GM12874 (cell line): ENCODE measurements at regions not wholly inside any gene's neighbourhood (a gene's known extent, or its start where the extent isn't known, plus 50 kb on each side); places are given as distances from the start of the nearest gene placed in this dataset.

Experiments
- TF ChIP-seq, protein P1 (sequence below): IDR thresholded peaks from 2 replicates; pipeline ENCODE4 v1.5.1; 2011; ENCODE audit warnings: low read depth, mild to moderate bottlenecking, control low read depth, low read length, moderate library complexity; ENCODE audit not compliant: insufficient read depth

DNA sequence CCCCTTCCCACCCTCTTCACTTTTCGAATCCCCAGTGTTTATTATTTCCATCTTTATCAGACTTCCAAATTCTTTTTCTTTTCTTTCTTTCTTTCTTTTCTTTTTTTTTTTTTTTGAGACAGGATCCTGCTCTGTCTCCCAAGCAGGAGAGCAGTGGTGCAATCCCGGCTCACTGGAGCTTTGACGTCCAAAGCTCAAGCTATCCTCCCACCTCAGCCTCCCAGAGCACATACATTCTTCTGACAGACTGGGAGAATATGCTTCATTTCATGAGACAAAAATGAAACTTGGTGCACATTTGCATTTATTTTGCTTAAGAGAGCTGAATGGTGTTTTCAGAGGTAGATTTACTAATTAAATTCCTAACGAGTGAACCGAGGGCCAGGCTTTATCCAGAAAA lies 80.1 kb upstream of the FZD8 start:
- TF ChIP-seq, protein P1, sequence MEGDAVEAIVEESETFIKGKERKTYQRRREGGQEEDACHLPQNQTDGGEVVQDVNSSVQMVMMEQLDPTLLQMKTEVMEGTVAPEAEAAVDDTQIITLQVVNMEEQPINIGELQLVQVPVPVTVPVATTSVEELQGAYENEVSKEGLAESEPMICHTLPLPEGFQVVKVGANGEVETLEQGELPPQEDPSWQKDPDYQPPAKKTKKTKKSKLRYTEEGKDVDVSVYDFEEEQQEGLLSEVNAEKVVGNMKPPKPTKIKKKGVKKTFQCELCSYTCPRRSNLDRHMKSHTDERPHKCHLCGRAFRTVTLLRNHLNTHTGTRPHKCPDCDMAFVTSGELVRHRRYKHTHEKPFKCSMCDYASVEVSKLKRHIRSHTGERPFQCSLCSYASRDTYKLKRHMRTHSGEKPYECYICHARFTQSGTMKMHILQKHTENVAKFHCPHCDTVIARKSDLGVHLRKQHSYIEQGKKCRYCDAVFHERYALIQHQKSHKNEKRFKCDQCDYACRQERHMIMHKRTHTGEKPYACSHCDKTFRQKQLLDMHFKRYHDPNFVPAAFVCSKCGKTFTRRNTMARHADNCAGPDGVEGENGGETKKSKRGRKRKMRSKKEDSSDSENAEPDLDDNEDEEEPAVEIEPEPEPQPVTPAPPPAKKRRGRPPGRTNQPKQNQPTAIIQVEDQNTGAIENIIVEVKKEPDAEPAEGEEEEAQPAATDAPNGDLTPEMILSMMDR: no peak

DNA sequence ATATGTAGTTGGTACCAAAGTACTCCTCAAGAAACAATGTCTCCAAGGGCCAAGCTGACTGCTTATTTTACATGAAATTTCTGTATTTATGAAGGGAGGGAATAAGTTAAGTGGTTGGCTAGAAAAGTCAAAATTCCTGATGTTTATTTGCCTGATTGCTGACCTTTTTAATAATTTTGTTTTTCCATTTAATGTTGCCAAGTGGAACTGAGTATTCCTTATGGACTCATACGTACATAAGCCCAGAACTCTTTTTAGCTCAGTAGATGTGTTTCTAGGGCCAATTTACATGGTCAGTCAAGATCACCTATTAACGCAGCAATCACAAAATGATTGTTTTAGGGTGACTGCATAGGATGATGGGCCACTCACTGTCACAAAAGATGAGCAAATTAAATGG lies 78.3 kb upstream of the FZD8 start:
- TF ChIP-seq, protein P1: no peak

DNA sequence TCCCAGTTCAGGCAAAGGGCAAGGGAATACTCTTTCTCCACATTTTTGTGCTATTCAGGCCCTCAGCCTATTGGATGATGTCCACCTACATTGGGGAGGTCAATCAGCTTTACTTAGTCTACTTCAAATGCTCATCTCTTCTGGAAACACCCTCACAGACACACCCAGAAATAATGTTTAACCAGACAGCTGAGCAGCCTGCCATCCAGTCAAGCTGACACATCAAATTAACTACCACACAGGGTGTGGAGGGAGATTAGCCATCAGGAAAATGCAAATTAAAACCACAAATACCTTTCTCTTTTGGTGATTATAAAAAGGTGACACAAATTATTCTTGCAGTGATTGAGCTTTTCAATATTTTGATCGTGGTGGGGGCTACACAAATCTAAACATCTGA lies 74.7 kb upstream of the FZD8 start:
- TF ChIP-seq, protein P1: no peak

DNA sequence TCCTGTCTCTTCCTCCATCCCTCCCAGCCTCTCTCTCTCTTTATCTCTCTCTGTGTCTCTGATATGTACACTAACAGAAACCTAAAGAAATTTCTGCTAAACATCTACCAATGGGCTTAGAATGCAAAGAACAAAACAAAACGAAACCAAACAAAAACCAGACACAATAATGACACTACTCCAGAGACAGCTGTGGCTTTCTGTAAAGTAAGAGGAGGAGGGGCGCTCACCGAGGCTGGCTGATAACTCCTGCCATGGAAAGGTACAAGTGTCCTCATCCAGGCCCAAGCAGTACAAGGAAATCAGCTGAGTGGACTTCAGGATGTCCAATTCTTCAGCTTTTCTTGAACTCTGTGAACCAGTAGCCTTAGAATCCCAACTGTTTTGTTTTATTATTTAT lies 70.4 kb upstream of the FZD8 start:
- TF ChIP-seq, protein P1: no peak

DNA sequence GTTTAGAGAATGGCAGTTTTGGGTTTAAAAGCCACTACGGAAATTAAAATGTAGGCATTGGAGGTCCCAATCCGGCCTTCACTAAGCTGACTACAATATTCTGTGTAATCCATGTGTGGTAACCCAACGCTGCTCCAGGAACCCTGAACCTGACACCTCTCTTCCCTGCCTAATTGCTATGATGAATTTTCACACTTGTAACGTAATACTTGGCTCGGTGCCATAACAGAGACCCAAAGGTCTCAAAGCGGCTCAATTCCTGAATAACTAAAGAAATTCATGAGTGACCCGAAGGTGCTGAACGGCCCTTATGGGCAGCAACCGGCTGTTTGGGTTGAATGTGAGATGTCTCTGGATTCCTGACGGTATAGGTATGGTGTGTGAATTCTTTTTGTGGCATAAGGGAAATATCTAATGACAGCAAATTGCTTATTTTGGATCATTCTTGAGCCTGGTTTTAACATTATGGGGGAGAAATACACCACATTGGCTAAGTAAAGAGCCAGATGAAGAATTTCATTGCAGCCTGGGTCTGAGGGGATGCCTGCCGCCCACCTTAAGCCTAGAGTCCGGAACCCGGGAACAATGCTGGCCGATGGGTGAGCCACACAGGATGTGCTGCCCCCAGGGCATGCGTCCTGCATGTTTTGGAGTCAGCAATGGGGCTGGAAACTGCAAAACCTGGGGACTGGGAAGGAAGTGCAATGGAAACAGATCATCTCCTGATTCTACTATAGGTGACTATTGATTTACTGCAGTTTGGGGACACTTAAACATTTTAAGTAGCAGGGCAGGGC lies 69.7 kb upstream of the FZD8 start:
- TF ChIP-seq, protein P1: no peak

DNA sequence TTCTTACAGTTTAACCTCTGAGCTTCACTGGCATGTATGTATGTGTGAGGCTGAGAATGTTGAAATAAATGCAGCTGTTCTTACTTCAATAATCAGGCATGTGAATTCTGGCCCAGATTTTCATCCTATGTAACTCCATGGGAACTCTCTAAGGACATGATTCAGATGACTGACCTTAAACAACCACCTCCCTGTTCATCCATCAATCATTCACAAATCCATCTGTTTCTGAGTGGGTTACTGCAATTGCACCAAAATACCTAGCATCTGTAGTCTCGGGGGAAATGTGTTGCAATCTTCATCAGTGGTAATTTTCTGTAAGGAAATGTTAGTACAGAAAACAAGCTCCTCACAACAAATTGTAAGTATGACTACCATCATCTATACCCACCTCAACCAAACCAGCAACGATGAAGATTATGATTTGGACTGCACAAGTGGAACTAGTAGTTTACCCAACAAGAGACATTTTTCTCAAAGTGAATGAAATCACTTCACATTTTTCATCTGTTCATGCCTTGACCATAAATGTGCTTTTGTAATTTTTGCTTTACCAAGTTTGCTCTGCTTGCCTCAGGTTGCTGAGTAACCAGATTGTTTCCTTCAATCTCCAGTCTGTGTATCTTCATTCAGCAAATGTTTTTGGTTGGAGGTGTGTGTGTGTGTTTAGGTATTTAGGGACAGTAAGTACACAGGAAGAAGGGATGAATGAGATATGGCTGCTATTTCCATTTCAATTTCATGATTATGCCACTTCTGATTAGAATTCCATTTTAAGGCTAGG lies 65.7 kb upstream of the FZD8 start:
- TF ChIP-seq, protein P1: no peak

DNA sequence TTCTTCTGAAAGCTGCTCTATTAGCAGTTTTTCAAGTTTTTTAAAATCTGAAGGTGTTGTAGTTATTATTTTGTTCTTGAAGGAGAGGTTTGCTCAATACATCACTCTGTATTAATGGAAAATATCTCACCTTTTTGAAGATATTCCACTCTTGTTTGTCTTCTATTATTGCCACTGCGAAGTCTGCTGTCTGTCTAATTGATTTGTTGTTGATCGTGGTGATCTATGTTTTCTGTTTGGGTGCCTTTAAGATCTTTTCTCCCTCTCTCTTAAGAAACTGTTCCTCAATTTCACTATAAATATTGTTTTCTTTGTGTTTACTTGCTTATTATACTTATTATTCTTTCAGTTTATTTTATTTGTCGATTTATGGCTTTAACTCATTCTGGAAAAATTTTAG lies 64.9 kb upstream of the FZD8 start:
- TF ChIP-seq, protein P1: no peak
